Fibroblast of skin of left biceps (primary cell): ENCODE measurements at regions not wholly inside any gene's neighbourhood (a gene's known extent, or its start where the extent isn't known, plus 50 kb on each side); places are given as distances from the start of the nearest gene placed in this dataset.

Source experiments
- DNase-seq, 2 experiments: peaks; one replicate each; pipeline ENCODE4 v3.0.0-alpha.2; 2013; ENCODE audit warnings: low read depth in 2 of 2

DNA sequence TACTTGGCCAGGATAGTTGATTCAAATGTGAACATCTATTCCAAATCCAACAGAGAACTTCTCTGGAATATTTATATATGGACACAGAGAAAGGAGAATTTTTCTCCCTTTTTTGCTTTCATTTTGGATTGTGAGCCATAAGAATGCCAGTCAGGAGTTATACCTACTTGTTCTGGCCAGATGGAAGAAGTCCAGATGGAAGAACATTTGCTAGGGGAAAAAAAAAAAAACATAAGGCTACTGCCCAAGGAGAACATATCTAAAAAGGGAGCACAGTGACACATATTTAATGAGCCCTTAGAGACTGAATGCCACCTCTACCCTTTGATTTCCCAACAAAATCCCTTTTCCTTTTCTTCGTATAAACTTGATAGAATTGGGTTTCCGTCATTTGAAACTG, 61.7 kb upstream of the PPP2R2B start:
- DNase-seq: no peak

DNA sequence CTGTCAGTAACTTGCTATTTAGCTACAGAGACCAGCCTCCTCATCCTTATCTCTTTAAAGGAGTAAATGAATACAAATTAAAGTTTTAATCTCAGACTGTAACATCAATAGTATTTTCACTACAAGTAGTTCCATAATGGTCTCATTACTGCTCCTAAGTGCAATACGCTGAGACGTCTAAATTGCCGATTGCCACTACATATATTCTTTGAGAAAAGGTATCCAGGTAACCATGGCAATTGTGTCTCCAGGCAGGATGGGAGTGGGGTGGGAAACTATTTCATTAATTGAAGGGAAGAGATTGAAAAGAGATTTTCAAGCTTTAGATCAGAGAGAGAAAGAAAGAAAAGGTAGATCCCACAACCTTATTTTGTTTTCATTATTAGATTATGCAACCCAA, 65.5 kb upstream of the PPP2R2B start:
- no peak for DNase-seq

DNA sequence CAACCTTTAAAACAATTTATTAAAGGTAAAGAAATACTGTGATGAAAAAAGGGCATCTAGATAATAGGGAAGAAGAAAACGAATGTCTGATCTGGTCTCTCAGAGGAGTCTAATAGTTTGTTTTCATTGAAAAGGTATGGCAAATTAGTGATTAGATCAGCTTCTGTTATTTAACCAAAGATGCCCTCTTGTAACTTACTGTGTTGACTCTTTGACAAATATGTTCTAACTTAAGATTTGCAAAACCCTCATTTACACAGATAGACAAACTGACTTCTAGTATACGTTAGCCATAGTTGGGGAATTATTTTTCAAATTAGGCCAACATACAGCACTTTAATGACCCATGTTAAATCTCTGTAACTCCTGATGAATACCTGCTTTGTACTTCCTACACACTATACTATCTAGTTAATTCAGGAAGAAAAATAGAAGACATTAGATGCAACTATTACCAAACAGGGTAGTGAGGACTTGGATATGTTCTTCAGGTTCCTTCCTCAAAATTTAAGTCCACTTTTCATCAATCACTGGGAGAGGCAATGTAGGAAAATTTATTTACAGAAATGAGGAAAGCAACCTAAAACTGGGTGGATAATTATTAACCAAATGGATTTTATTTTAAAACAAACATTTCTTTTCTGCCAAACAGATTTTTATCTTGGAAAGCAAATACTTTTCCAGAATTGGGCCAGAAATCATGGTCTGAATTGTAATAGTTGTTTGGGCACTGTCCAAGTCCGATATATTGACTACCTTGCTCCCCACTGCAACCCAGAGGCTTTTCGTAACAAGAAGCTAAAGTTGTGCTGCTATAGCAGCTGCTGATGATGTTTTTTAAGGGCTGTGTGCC, 66.4 kb upstream of the PPP2R2B start:
- DNase-seq: no peak

DNA sequence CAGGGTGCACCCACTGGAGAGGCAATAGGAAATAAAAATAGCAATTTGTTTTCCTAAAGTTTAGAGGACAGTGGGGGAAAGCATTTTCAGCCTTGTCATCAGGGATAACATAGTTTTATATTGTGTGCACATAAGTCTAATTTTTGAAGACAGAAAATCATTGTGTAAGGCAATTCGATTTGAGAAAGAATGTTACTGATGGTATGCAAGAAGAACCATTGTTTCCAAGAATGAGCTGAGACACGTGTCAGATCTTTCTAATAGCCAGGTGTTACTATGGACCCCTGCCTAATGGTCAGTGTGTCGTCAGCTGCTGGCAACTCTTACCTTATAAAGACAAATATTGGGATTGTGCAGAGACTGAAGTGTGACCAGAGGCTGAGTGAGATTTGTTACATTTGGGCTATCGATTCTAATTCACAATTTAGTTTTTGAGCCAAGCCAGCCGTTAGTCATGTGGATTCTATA, 67.1 kb upstream of the PPP2R2B start:
- no peak for DNase-seq

DNA sequence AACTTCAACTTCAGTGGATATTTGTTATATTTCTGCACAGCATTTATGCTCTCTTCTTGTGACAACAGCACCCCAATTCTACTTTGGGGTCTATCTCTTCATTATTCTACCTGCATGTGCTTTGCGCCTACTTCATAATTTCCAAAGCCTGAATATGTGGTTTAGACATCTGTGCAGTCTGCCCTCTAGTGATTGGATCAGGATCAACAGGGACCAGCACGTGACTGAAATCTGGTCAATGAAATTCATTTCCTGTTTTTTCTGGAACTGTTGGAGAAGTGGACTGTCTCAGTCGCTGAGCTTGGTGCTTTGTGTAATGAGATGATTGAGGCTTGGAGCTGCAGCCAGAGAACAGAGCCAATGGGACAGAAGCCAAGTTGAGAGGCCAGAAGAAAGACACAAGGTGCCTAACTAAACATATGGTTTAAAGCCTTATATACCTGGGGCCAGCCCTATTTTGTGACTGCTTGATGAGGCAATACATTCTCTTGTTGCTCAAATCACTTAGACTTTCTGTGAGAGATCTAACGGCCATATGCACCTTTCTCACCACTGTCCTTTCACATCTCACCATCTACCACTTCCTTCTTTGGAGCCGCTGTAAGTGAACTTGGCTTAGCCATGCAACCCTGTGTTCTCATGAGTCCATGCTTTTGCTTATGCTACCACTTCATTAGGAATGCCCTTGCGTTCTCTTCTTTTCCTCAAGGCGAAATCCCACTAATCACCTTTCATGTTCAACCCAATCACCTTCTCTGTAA, 68.8 kb upstream of the PPP2R2B start:
- DNase-seq: no peak

DNA sequence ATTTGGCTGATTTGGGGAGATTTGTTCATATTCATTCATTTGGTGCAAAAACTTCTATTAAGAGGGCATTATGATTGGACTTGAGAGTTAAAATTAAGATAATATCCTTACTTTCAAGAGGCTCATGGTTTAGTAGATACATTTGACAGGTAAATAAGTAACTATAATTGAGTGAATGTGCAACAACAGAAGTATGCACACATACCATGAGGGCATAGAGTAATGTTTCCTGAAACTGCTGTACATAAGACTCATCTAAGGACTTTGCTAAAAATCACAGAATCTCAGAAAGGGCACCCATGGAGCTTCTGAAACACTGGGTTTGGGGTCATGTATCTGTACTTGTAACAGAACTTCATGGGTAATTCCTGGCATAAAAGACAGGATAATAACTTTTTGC, 70.1 kb upstream of the PPP2R2B start:
- DNase-seq: no peak

DNA sequence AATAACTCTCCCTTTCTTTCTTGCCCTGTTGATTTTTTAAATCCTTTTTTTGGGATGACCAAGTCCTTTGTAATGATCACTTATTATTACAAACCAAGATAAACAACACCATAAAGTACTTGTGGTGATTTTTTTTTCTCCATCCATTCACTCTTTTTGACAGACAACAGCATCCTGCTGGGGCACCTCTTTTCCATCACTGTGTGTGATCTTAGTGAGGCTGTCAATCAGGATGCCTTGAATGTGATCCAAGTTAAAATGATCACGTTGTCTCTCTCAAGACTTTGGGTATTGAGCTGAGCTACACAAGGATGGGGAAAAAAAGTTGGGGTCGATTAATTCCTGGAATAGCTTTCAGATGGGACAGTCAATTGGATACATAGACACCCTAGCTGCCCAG, 73.6 kb upstream of the PPP2R2B start:
- no peak for DNase-seq

DNA sequence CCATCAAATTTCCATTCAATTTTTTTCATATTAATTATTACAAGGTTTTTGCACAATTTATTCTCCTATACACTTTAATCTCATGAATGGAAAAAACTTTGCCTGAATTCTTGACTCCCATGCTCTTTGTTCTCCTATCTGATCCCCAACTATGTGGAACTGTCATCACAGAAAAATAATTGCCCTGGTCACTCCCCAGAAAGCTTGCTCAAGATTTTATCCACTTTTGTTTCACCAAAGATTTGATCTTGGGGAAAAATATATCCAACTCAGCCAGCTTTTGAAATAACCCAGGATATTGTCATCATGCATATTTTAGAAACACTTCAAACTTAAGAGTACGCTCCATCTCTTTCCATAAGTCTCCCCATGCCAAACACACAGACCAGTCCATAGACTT, 77.7 kb upstream of the PPP2R2B start:
- DNase-seq: no peak

DNA sequence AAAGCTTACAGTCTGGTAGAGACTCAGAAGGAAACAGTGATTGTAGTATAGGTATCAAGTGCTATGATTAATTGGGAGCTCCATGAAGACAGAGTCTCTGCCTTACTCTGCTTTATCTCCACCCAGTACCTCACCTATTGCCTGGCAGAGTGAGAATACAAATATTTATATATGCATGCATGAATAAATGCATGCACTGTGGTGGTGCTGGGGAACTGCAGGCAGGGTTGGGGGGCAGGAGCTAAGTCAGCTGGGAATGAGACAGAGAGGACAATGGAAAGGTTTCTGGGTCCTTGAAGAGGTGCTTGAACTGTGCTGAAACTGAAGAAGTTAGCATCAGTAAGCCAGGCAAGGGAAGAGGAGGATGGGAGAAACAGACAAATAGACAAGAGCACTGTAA, 80.8 kb upstream of the PPP2R2B start:
- no peak for DNase-seq

DNA sequence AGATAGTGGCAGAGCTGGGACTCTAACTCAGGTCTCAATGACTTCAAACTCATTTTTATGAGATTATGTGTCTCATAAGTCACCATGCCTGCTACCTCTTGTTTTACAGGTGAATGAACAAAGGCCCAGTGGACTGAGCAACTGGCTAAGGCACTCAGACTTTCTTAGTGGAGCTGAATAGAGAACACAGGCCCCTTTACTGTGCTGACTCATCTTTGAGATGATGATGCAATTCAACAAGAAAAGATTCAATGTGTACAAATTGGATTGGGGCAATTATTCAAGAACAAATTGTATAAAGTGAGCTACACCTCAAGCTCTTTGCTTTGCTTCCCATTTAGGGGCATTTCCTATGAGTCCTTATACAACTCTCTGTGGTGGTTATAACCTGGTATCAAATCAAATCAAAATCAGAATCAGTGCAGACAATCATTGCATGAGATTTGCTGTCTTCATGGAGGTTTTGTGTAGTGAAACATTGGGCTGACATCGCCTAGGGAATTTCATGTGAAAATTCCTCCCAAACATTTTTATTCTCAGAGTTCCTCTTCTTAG, 84.3 kb upstream of the PPP2R2B start:
- DNase-seq: peak; percentile 5 to 13

DNA sequence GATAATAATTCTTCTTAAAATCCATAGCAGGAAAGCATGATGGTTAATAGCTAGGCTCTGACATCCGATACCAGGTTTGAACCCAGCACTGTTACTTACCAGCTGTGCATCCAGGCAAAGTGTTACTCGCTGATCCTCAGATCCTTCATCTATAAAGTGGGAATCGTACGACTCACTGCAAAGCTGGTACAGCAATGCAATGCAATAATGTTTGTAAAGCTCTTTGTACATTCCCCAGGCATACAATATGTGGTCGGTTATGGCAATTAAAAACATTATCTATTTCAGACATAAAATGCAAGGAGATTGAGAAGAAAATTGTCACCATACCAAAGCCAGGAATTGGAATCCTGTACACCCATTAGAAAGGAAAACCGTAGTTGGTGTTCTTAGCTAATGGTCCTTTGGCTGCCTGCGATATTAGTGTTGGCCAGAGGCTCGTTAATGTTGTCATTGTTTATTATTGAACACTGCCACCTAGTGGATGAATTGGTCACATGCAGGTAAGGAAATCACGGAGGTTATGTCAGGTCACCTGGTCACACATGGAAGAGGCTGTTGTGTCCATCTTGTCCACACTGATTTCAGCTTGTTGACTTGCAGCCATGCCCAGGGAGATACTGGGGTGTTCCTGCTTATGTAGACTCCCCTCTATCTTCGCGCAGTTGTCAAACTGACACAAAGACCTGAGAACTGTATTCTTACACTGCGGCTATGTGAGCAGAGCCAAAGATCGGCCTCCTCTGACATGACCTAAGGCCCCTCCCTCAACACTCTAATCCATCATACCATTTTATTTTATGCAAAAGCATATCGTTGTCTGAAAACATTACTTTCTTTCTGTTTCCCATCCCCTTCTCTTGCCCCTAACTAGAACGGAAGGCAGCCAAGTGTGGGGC, 87.5 kb upstream of the PPP2R2B start:
- DNase-seq: peak; percentile 32 to 39

DNA sequence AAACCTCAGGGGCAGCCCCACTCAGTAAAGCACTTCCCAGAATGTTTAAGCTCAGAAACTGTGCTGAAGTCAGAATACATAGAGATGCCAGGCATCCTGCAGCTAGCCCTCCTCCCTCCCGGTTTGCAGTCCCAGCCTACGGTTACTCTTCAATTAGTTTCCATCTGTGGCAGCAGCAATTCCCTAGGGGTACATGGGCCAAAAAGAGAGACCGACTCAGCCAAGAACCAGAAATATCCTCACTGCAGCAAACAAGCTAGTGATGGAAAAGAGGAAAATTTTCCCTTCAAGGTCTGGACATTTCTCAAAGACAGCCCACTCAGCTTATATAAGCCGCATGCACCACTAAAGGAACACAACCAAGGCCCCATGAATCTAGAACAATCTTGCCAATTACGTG, 89.1 kb upstream of the PPP2R2B start:
- no peak for DNase-seq

DNA sequence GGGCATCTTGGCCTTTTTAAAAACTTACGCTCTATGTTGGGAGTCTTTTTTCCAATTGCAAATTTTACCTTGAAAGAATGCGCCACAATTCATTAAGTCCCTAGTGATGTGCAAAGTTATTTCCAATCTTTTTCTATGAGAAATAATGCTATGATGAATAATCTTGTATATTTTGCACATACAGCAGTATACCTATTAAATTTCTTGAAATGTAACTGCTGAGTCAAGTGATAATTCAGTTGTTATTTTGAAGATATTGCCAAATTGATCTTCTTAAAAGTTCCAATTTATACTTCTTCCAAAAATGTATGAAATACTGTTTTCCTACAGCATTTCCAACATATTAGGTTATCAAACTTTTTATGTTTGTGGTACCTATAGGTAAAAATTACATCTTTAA, 92.8 kb upstream of the PPP2R2B start:
- DNase-seq: no peak

DNA sequence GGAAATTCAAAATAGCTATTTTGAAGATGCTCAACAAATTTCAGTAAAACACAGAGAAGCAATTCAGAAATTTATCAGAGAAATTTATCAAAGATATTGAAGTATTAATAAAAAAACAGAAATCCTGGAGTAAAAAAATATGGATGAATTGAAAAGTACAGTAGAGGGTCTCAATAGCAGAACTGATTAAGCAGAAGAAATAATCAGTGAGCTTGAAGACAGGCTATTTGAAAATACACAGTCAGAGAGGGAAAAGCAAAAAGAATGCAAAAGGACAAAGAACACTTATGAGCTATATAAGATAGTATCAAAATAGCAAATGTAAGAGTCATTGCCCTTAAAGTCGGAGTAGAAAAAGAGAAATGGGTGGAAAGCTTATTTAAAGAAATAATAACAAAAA, 107.9 kb upstream of the PPP2R2B start:
- no peak for DNase-seq

DNA sequence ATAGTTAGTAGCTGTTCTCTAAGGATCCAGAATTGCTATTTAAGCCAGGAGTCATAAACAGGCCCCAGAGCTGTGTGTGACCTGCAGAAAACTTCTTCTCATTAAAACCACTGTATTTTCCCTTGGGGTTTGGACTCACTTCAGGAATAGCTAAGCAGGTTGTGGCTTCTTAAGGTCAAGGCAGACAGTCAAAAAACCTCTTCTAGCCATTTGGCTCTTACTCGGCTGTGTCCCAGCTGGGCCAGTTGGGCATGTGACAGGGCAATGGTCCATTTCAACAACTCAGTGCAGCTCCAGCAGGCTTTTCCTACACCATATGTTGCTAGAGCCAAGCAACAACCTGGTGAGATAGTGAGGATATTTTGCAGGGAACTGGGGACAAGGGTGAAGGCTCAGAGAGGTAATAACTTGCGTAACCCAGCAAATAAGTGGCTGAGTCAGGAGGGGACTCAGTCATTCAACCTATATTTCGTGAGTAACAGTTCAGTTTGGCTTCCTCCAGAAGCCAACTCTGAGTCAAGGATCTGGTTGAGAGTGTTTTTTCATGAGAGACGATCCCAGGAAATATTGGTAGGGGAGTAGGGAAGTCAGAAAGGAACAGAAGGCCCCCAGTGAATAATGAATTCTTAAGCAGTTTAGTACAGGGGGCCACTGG, 115.4 kb upstream of the PPP2R2B start:
- DNase-seq: no peak

DNA sequence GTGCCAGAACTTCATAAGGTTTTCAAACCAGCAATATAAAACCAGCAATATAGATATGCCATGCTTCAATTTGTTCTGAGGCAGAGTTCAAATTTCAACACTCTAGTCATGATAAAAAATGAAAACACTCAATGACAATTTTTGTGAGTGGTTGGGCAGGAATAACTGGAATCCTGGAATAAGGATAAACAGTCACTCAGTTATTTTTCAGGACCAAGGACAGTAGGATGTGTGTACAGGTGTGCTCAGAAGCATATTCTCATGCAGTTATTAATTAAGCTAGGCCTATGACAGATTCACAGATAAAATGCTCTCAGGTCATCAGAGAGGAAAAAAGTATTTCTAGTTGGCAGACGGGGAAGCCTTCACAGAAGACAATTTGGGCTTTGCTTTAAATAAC, 117.3 kb upstream of the PPP2R2B start:
- no peak for DNase-seq

DNA sequence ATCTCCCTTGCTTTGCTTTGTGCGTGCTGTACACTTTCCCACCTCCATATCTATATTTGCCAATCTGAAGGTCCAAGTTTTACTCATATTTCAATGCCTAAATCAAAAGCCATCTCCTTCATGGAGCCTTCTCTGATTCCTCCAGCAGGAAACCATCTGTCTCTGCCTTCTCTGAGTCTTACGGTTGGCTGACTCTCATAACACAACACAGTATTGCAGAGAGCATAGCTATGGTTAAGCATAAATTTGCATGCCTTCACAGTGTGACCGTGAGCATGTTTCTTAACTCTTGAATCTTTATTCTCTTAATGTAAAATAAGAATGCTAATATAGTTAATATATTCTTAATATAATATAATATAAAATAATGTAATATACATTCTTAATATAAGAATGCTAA, 136.8 kb upstream of the PPP2R2B start:
- no peak for DNase-seq

DNA sequence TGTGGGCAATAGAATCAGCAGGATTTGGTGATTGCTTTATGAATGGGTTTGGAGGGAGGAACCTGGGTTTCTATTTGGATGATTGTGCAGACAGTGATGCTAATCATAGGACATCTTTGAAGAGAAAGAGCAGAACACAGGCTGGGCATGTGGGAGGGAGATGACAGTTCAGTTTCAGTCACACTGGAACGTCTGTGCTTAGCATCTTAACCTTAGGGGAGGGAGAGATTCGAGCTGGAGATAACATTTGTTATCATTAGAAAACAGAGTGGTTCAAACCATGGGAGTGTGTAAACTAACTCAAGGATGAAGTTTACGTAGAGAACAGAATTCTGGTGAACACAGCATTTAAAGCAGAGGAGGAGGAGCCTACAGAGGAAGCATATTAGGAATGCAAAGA, 138.6 kb upstream of the PPP2R2B start:
- DNase-seq: no peak

DNA sequence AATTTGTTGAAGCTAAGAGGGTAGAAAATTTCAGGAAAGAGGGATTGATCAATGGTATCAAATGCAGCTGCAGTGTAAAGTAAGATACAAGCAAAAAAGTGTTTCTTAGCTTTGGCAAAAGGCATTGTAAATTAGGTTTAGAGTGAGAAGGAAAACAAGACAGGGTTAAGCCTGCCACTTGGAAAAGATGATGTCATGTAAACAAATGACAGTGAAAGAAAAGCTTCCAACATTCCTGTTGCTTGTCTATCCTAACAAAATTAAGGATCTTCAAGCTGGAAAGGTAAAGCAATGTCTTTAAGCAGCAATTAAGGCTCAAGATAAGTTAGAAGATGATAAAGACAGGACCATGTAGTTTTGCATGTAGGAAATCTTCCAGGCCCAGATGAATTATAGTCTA, 139.1 kb upstream of the PPP2R2B start:
- no peak for DNase-seq

DNA sequence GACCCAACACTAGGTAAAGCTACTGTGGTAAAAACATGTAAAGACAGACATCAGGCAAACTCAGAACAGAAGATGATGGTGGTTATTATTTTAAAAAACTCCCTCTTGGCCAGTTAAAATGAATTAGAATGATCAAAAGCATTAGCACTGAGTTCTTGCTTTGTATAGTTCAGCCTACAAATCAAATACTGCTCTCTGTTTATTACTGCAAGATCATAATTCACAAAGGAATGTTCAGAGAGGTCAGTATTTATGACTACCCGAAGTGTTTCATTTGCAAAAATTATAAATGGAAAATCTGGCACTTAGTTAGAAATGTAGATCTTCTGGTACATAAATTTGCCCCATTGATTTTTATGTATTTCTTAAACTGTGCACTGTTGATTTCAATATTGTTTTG, 140.3 kb upstream of the PPP2R2B start:
- DNase-seq: no peak

DNA sequence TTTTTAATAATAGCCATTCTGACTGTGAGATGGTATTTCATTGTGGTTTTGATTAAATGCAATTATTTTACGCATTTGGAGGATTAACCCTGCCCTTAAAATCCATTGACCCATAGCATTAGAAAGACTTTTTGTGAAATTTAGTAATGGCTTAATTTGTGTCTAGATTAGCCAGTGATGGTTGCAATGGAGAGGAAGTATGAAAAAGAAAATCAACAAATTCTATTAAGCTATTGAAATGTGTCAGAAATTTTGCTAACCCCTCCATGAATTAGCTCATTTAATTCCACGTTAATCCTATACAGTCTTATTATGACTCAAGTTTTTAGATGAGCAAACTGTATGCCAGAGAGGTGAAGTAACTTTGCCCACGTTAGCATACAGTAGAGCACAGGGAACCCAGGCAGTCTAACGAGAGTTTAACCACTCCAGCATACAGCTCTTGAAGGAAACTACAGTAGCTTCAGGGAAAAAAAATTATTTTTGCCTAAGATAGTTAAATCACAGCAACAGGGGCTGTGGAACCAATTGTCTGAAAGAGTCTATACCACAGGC, 158.2 kb upstream of the PPP2R2B start:
- DNase-seq: no peak
